HUES48 (cell line): ENCODE measurements at regions not wholly inside any gene's neighbourhood (a gene's known extent, or its start where the extent isn't known, plus 50 kb on each side); places are given as distances from the start of the nearest gene placed in this dataset.

Experiments
- H3K27ac ChIP-seq: one replicate; pipeline ENCODE4 v1.7.0; 2013; ENCODE audit warnings: low read depth, low read length, inconsistent platforms
- H3K27me3 ChIP-seq: 2 replicates; pipeline ENCODE4 v1.6.1; 2013; ENCODE audit warnings: mild to moderate bottlenecking, low read length; ENCODE audit not compliant: control insufficient read depth, insufficient read depth
- H3K36me3 ChIP-seq: 2 replicates; pipeline ENCODE4 v1.6.1; 2013; ENCODE audit warnings: low read length; ENCODE audit not compliant: control insufficient read depth, insufficient read depth
- H3K4me1 ChIP-seq: 2 replicates; pipeline ENCODE4 v1.6.1; 2013; ENCODE audit warnings: mild to moderate bottlenecking, low read length; ENCODE audit not compliant: control insufficient read depth, insufficient read depth
- H3K4me3 ChIP-seq: 2 replicates; pipeline ENCODE4 v1.5.1; 2013; ENCODE audit warnings: mild to moderate bottlenecking, low read depth, low read length
- H3K9ac ChIP-seq: 2 replicates; pipeline ENCODE4 v1.6.1; 2013; ENCODE audit warnings: mild to moderate bottlenecking, low read depth, low read length, moderate library complexity
- H3K9me3 ChIP-seq: 2 replicates; pipeline ENCODE4 v1.6.1; 2013; ENCODE audit warnings: low read length; ENCODE audit not compliant: control insufficient read depth, insufficient read depth

DNA sequence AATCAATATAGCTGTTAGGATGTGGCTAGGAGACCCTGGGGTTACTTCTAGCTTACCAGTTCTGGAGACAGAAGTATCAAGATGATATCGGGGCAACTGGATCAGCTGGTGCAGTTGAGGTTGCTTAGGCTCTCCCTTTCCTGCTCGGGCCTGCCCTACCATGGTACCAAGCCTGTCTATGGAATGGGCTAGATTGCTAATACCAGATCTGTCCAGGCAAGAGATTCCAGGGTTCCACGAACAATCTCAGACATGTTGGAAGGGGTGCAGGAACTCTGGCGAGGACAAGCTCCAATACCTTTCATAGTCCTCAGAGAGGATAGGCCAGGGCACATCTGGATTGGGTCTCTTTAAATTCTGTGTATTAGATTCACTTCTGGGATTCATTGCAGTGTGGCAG lies 53.8 kb downstream of the ADM start:
- Histone ChIP-seq H3K4me1 (peaks cover 6% of the 10 kb centered on the region; the same call in 1 of the 2 replicates), H3K9me3 (no peaks in the 10 kb centered on the region), H3K4me3 (no peak overlapping the region), H3K27ac (no peak overlapping the region), H3K27me3 (0 out of 2 replicates have a peak, but pooled peaks cover 6% of the 10 kb centered on the region), H3K36me3 (no peaks in the 10 kb centered on the region), H3K9ac (no peak overlapping the region)

DNA sequence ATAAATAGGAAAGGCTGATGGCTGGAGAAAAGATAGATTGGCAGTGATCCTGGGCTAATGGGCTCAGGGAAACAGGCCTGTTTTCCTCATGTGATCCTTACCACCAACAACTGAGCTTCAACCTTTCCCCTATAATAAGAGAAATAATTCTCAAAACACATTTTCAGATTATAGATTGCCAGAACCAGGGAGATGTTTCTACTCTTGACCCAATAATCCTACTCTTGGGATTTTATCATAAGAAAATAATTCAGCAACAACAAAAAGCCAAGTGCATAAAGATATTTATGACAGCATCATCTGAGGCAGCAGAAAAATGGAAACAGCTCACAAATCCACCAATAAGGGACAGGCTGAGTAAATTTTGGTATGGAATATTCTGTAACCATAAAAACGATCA lies 54.3 kb downstream of the ADM start:
- Histone ChIP-seq H3K36me3 (no peaks in the 10 kb centered on the region), H3K4me3 (no peak overlapping the region), H3K9me3 (no peaks in the 10 kb centered on the region), H3K27ac (no peak overlapping the region), H3K4me1 (peaks cover 4% of the 10 kb centered on the region; the same call in 1 of the 2 replicates), H3K9ac (no peak overlapping the region), H3K27me3 (0 out of 2 replicates have a peak, but pooled peaks cover 6% of the 10 kb centered on the region)

DNA sequence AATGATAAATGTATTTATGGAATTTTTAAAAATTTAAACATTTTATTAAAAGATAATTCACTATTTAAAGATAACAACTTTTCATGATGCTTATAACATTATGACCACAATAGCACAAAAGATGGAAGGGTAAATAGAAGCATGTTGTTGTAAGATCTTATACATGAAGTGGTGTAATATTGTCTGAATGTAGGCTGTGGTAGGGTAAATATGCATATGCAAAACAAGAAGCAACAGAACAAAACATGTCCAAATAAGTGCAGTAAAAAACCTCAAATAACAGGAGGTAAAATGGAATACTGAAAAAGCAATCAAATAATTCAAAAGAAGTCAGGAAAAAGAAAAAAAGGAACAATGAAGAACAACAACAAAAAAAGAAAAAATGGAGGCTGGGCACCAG lies 56.0 kb downstream of the ADM start:
- Histone ChIP-seq H3K4me1 (0 out of 2 replicates have a peak, but pooled peaks cover under 1% of the 10 kb centered on the region), H3K9me3 (no peaks in the 10 kb centered on the region), H3K9ac (no peak overlapping the region), H3K27me3 (no peaks in the 10 kb centered on the region), H3K27ac (no peak overlapping the region), H3K4me3 (no peak overlapping the region), H3K36me3 (no peaks in the 10 kb centered on the region)

DNA sequence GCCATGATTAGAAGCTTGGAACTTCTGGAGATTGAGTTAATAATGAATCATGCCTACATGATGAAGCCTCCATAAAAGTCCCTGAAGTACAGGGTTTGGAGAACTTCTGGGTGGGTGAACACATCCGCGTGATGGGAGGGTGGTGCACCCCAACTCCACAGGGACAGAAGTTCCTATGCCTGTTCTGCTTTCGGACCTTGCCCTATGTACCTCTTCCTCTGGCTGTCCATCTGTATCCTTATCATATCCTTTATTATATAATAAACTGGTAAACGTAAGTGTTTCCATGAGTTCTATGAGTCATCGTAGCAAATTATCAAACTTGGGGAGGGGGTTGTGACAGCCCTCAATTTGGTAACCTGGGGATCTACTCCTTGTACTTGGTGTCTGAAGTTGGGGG lies 60.2 kb downstream of the ADM start:
- Histone ChIP-seq H3K36me3 (no peaks in the 10 kb centered on the region), H3K27me3 (no peaks in the 10 kb centered on the region), H3K4me3 (no peak overlapping the region), H3K9ac (no peak overlapping the region), H3K9me3 (no peaks in the 10 kb centered on the region), H3K27ac (no peak overlapping the region), H3K4me1 (peaks cover 13% of the 10 kb centered on the region)

DNA sequence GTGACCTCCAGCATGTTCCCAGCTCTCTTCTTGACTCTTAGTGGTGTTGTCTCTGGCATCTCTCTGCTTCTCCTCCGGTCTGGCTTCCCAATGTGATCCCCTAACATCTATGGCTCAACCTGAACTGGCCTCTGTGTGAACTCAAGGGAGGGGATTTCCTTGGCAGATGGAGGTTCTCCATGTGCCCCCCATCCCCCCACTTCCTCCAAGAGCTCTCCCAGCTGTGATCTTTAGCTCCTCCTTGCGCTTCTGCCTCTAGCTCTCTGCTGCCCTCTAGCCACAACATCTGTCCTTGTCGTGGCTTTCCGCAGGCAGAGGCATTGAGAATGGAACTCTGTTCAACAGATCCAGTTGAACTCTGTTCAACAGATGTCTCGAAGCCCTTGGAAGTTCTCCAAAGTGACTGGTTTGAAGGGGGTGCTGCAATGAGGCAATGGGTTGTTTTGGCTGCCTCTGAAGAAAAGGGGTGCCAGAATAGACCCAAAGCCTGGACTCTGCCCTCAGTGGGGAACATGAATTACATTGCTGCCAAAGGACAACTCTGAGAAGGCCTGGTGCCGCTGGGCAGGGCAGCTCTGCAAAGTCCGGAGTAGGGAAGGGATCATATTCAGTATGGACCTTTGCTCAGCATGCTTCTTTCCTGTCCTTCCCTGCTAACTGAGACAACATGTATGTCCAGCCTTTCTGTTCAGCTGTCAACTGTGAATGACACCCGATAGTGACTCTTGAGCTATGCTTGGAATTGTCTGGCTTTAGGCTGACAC lies 61.9 kb downstream of the ADM start:
- Histone ChIP-seq H3K9ac (no peak overlapping the region), H3K4me1 (peaks cover 13% of the 10 kb centered on the region), H3K9me3 (no peaks in the 10 kb centered on the region), H3K27me3 (no peaks in the 10 kb centered on the region), H3K36me3 (no peaks in the 10 kb centered on the region), H3K27ac (peak overlapping the region; percentile 67), H3K4me3 (no peak overlapping the region)

DNA sequence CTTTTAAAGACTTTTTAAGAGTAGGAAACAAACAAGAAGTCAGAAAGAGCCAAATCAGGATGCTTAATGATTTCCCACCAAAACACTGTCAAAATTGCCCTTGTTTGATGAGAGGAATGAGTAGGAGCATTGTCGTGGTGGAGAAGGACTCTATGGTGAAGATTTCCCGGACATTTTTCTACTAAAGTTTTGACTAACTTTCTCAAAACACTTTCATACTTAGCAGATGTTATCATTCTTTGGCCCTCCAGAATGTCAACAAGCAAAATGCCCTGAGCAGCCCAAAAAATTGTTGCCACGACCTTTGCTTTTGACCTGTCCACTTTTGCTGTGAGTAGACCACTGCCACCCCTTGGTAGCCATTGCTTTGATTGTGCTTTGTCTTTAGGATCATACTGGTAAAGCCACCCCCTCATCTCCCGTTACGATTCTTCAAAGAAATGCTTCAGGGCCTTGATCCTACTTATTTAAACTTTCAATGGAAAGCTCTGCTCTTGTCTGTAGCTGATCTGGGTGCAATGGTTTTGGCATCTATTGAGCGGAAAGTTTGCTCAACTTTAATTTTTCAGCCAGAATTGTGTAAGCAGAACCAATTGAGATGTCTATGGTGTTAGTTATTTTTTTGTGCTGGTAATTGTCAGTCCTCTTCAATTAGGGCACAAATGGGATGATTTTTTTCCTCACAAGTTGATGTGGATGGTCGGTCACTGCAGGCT lies 67.2 kb downstream of the ADM start:
- Histone ChIP-seq H3K4me3 (no peak overlapping the region), H3K9ac (no peak overlapping the region), H3K4me1 (0 out of 2 replicates have a peak, but pooled peaks cover 1% of the 10 kb centered on the region), H3K27ac (no peak overlapping the region), H3K27me3 (no peaks in the 10 kb centered on the region), H3K9me3 (no peaks in the 10 kb centered on the region), H3K36me3 (no peaks in the 10 kb centered on the region)

DNA sequence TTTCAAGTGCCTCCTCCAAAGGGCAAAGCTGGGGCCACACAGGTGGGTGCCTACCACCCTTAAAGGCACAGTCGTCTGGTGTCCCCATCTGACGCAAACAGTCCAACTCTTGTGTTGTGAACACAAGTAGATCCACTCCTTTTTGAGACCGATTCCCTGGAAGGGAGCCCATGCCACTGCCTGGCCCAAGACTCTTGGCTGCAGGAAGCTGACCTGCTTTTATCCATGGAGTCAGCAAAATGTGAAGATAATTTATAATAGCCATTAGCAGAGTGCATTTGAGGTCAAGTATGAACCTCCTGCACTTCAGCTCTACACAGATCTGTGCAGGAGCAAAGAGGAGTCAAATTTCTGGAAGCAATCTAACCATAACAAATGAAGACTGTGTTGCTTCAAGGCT lies 68.5 kb downstream of the ADM start:
- H3K27me3 ChIP-seq, result no peaks in the 10 kb centered on the region
- no peaks in the 10 kb centered on the region for H3K4me1 ChIP-seq
- H3K9ac ChIP-seq, result no peak overlapping the region
- H3K27ac ChIP-seq, result no peak overlapping the region
- no peaks in the 10 kb centered on the region for H3K9me3 ChIP-seq
- H3K4me3 ChIP-seq, result no peak overlapping the region
- H3K36me3 ChIP-seq, result no peaks in the 10 kb centered on the region

DNA sequence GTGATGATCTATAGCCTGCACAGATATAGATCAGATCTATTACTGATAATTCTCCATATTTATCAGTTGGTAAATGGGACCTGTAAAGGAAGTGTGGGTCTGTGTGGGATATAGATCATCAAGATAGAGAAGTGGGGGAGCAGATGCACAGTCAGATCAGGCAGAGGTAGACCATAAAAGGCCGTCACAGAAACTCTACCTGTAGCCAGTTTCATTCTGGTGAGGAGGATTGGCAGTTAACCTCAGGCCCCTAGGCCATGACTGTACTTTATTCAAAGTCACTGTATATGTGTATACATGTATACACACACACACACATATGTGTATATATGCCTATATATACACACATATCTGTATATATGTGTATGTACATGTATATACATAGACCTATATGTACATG lies 69.1 kb downstream of the ADM start:
- Histone ChIP-seq H3K9ac (no peak overlapping the region), H3K4me3 (no peak overlapping the region), H3K4me1 (no peaks in the 10 kb centered on the region), H3K27ac (no peak overlapping the region), H3K27me3 (no peaks in the 10 kb centered on the region), H3K9me3 (no peaks in the 10 kb centered on the region), H3K36me3 (no peaks in the 10 kb centered on the region)

DNA sequence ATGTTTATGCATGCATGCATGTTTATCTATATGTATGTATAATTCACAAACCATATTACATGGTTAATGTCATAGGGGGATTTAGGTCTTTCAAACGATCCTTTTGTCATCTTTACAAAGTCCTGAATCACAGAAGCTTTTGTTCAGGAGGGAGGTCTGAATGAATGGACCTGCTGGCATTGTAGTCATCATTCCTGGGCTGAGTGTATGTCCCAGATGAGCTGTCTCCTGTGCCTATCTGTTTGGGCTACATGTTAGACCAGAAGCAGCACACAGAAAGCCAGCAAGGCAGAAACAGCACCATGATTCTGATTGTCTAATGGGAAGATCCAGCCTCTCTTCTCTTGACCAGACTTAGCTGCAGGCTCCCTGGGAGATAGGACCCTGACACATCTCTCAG lies 69.5 kb downstream of the ADM start:
- H3K9ac ChIP-seq, result no peak overlapping the region
- no peaks in the 10 kb centered on the region for H3K9me3 ChIP-seq
- no peaks in the 10 kb centered on the region for H3K27me3 ChIP-seq
- no peak overlapping the region for H3K4me3 ChIP-seq
- no peaks in the 10 kb centered on the region for H3K36me3 ChIP-seq
- no peak overlapping the region for H3K27ac ChIP-seq
- H3K4me1 ChIP-seq, result no peaks in the 10 kb centered on the region

DNA sequence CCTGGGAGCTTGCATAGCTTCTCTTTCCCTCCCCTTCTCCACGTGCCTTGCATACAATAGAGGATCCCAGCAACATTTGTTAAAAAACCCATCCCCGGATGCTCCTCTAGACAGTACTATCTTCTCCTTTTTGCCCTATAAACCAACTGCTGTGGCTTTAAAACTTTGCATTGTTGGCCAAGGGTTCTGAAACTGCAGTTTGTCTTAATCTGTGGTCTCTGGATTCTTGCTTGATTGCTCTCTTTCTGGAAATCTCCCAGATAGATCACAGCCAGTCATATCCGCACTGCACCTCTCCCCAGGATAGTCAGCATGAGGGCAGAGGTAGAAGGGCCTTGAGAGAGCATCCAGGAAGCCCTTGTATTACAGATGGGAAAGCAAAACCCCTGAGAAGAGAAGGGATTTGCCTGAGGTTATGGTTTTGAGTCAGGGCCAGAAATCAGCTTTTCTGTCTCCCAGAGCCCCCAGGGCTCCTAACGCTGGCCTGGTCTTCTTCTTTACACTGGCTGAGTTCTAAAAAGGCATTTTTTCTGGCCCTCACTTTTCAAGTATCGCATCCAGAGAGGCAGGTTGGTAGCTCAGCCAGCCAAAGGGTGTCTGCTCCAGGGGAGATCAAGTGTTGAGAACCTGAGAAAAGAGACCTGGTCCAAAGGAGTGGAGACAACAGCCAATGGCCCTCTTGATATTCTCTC lies 70.6 kb downstream of the ADM start:
- H3K4me1 ChIP-seq, result no peaks in the 10 kb centered on the region
- no peak overlapping the region for H3K9ac ChIP-seq
- no peaks in the 10 kb centered on the region for H3K36me3 ChIP-seq
- H3K27me3 ChIP-seq, result no peaks in the 10 kb centered on the region
- no peaks in the 10 kb centered on the region for H3K9me3 ChIP-seq
- H3K27ac ChIP-seq, result no peak overlapping the region
- no peak overlapping the region for H3K4me3 ChIP-seq

DNA sequence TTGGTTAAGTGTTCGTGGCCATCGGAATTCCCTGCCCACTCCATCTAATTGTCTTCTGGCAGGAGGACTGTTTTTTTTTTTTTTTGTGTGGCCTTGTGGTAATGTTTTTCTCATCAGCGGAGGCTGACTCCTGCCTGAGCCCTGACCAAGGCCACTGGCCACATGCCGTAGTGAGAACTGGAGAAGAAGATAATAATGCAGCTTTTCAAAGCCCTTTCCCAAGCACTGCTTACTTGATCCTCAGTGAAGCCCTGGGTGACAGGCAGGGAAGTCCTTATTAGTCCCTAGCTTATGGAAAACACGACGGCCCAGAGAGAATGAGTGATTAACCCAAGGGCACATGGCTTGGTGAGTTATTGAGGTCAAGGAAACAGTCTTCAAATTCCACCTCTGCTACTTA lies 71.2 kb downstream of the ADM start:
- H3K36me3 ChIP-seq, result no peaks in the 10 kb centered on the region
- no peaks in the 10 kb centered on the region for H3K9me3 ChIP-seq
- H3K27me3 ChIP-seq, result no peaks in the 10 kb centered on the region
- no peak overlapping the region for H3K4me3 ChIP-seq
- H3K4me1 ChIP-seq, result no peaks in the 10 kb centered on the region
- H3K9ac ChIP-seq, result no peak overlapping the region
- no peak overlapping the region for H3K27ac ChIP-seq
